ENCODE measurements at regions not wholly inside any gene's neighbourhood (a gene's known extent, or its start where the extent isn't known, plus 50 kb on each side); places are given as distances from the start of the nearest gene placed in this dataset.

GRCh38 chr20:60069656-60070055 lies 111.4 kb downstream of the CDH26 start:
- Histone ChIP-seq H3K9me3 (no peaks in the 10 kb centered on the region), H3K9me2 (no peaks in the 10 kb centered on the region), H3K9ac (no peak overlapping the region), H3F3A (replicated peaks; ENCODE audit: insufficient read depth) (no peaks in the 10 kb centered on the region), H2AFZ (ENCODE audit: low read depth) (no peak overlapping the region), H3K4me2 (no peak overlapping the region), H3K4me3 (ENCODE audit: low read depth in 2 of 2, low read length in 1 of 2) (no peak overlapping the region), H4K20me1 (ENCODE audit: insufficient read depth) (no peaks in the 10 kb centered on the region), H3K36me3 (replicated peaks in 1 of 2; ENCODE audit: control insufficient read depth in 1 of 2, insufficient read depth in 2 of 2, low read length in 1 of 2) (no peaks in the 10 kb centered on the region), H3K27me3 (ENCODE audit: insufficient read depth) (no peaks in the 10 kb centered on the region), H3K4me1 (ENCODE audit: control insufficient read depth in 1 of 2, insufficient read depth in 2 of 2, low read depth in 1 of 2, low read length in 1 of 2) (no peaks in the 10 kb centered on the region; a peak in 2 of 4 replicates), H3K27ac (ENCODE audit: low read depth in 2 of 2, low read length in 1 of 2) (no peak overlapping the region), H3K79me2 (ENCODE audit: insufficient read depth) (no peaks in the 10 kb centered on the region)
- POLR2A ChIA-PET, result no interaction called here
- WGBS (ENCODE audit: low lambda C conversion rate), result 28% methylated on average over 8 of the region's 8 CpGs
- TF ChIP-seq RFX5 (IDR thresholded peaks at IDR 0.05; ENCODE audit: low read length) (no peak), MAX (IDR thresholded peaks at IDR 0.05; ENCODE audit: low read depth) (no peak), GABPA (IDR thresholded peaks at IDR 0.05; ENCODE audit: low read depth) (no peak), EZH2phosphoT487 (IDR thresholded peaks at IDR 0.05; ENCODE audit: borderline replicate concordance, low read depth) (no peak), RCOR1 (IDR thresholded peaks at IDR 0.05; ENCODE audit: low read length) (no peak), FOXJ3 (CRISPR knock-in tag; IDR thresholded peaks at IDR 0.05) (no peak), PBX3 (IDR thresholded peaks at IDR 0.05) (no peak), ELF1 (IDR thresholded peaks at IDR 0.05) (no peak), CHD2 (IDR thresholded peaks at IDR 0.05; ENCODE audit: low read length, partially characterized antibody) (no peak), RXRA (IDR thresholded peaks at IDR 0.05; ENCODE audit: borderline replicate concordance, low read depth) (no peak)
- TF ChIP-seq, protein P1, sequence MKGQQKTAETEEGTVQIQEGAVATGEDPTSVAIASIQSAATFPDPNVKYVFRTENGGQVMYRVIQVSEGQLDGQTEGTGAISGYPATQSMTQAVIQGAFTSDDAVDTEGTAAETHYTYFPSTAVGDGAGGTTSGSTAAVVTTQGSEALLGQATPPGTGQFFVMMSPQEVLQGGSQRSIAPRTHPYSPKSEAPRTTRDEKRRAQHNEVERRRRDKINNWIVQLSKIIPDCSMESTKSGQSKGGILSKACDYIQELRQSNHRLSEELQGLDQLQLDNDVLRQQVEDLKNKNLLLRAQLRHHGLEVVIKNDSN (IDR thresholded peaks at IDR 0.05; ENCODE audit: borderline replicate concordance, low read depth), result no peak
- TF ChIP-seq, protein P2, sequence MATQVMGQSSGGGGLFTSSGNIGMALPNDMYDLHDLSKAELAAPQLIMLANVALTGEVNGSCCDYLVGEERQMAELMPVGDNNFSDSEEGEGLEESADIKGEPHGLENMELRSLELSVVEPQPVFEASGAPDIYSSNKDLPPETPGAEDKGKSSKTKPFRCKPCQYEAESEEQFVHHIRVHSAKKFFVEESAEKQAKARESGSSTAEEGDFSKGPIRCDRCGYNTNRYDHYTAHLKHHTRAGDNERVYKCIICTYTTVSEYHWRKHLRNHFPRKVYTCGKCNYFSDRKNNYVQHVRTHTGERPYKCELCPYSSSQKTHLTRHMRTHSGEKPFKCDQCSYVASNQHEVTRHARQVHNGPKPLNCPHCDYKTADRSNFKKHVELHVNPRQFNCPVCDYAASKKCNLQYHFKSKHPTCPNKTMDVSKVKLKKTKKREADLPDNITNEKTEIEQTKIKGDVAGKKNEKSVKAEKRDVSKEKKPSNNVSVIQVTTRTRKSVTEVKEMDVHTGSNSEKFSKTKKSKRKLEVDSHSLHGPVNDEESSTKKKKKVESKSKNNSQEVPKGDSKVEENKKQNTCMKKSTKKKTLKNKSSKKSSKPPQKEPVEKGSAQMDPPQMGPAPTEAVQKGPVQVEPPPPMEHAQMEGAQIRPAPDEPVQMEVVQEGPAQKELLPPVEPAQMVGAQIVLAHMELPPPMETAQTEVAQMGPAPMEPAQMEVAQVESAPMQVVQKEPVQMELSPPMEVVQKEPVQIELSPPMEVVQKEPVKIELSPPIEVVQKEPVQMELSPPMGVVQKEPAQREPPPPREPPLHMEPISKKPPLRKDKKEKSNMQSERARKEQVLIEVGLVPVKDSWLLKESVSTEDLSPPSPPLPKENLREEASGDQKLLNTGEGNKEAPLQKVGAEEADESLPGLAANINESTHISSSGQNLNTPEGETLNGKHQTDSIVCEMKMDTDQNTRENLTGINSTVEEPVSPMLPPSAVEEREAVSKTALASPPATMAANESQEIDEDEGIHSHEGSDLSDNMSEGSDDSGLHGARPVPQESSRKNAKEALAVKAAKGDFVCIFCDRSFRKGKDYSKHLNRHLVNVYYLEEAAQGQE (IDR thresholded peaks at IDR 0.05; ENCODE audit: low read depth, low read length), result no peak
- DNase-seq, result no peak
- CTCF ChIA-PET, result interaction anchor here (0.9 to 2.8 kb wide), 3 partner anchors 11 to 137 kb away, joined by 3 to 17 read pairs (median 4); no protein-coding TSS in a partner anchor

GRCh38 chr20:60070791-60071190 lies 112.6 kb downstream of the CDH26 start:
- no peaks in the 10 kb centered on the region for H4K20me1 ChIP-seq (ENCODE audit: insufficient read depth)
- H3K27ac ChIP-seq (ENCODE audit: low read depth in 2 of 2, low read length in 1 of 2), result no peak overlapping the region
- no peak for TF ChIP-seq EZH2phosphoT487 (IDR thresholded peaks at IDR 0.05; ENCODE audit: borderline replicate concordance, low read depth)
- no peak for TF ChIP-seq CHD2 (IDR thresholded peaks at IDR 0.05; ENCODE audit: low read length, partially characterized antibody)
- TF ChIP-seq, protein P1 (IDR thresholded peaks at IDR 0.05; ENCODE audit: borderline replicate concordance, low read depth), result no peak
- TF ChIP-seq JUND (IDR thresholded peaks at IDR 0.05), result no peak
- no peak for TF ChIP-seq GABPA (IDR thresholded peaks at IDR 0.05; ENCODE audit: low read depth)
- no peak for TF ChIP-seq MAX (IDR thresholded peaks at IDR 0.05; ENCODE audit: low read depth)
- no peak for TF ChIP-seq SIN3A (IDR thresholded peaks at IDR 0.05; ENCODE audit: borderline replicate concordance, low read depth, low read length)
- TF ChIP-seq EP300 (IDR thresholded peaks at IDR 0.05; ENCODE audit: borderline replicate concordance in 1 of 2, low read depth in 1 of 2, low read length in 1 of 2), result no peak
- no peaks in the 10 kb centered on the region for H3K27me3 ChIP-seq (ENCODE audit: insufficient read depth)
- H3K9ac ChIP-seq, result no peak overlapping the region
- no peaks in the 10 kb centered on the region for H3K36me3 ChIP-seq (replicated peaks in 1 of 2; ENCODE audit: control insufficient read depth in 1 of 2, insufficient read depth in 2 of 2, low read length in 1 of 2)
- no peak overlapping the region for H3K4me2 ChIP-seq
- no peaks in the 10 kb centered on the region; a peak in 1 of 4 replicates for H3K4me1 ChIP-seq (ENCODE audit: control insufficient read depth in 1 of 2, insufficient read depth in 2 of 2, low read depth in 1 of 2, low read length in 1 of 2)
- CTCF ChIA-PET, result interaction anchor here (1.1 kb wide), 1 partner anchor 140 kb away, joined by 4 read pairs; no protein-coding TSS in a partner anchor
- no peaks in the 10 kb centered on the region for H3F3A ChIP-seq (replicated peaks; ENCODE audit: insufficient read depth)
- DNase-seq, result no peak
- WGBS (ENCODE audit: low lambda C conversion rate), result 0% methylated on average over 4 of the region's 4 CpGs
- no peaks in the 10 kb centered on the region for H3K9me3 ChIP-seq
- no peak overlapping the region for H2AFZ ChIP-seq (ENCODE audit: low read depth)
- POLR2A ChIA-PET, result no interaction called here
- H3K79me2 ChIP-seq (ENCODE audit: insufficient read depth), result no peaks in the 10 kb centered on the region
- no peaks in the 10 kb centered on the region for H3K9me2 ChIP-seq
- no peak overlapping the region for H3K4me3 ChIP-seq (ENCODE audit: low read depth in 2 of 2, low read length in 1 of 2)

Data from SK-N-SH (cell line).